ENCODE measurements at regions not wholly inside any gene's neighbourhood (a gene's known extent, or its start where the extent isn't known, plus 50 kb on each side); places are given as distances from the start of the nearest gene placed in this dataset.

DNA sequence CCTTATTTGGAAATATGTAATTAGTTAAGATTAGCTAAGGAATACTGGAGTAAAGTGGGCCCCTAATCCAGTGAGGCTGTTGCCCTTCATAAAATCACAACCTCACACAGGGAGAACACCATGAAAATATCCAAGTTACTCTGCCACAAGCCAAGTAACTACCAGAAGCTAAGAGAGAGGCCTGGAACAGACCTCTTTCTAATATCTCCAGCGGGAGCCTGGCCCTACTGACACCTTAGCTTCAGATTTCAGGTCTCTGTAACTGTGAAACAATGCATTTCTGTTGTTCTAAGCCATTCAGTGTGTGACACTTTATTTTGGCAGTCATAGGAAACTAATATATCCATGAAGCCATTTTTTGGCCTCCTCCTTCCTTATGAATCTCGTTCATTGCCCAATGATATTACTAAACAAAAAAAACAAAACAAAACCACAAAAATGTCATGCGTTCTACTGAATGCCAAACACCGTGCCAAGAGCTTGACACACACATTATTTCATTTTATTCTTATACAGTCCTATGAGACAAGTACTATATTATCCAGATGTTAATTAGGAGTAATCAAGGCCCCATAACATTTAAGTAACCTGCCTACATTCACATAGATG lies 699.0 kb downstream of the MAT2B start:
- H3K27ac ChIP-seq: no peak overlapping the region

DNA sequence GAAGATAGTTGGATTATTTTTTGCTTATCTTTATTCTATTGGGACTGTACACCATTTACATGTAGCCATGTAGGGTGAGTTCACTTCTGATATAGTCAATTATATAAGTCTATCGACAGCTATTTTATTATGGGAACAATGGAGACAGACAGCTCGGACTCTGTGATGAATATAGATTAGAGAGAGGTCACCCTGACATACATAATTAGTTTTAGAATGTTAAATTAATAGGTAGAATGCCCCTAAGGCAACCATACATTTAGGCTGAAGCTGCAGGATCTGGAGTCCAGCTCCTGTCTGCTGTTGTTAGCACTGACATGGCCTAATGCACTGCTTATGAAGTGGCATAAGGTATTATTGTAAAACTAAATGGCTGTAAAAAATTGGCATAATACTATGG lies 700.8 kb downstream of the MAT2B start:
- TF ChIP-seq, protein P1, sequence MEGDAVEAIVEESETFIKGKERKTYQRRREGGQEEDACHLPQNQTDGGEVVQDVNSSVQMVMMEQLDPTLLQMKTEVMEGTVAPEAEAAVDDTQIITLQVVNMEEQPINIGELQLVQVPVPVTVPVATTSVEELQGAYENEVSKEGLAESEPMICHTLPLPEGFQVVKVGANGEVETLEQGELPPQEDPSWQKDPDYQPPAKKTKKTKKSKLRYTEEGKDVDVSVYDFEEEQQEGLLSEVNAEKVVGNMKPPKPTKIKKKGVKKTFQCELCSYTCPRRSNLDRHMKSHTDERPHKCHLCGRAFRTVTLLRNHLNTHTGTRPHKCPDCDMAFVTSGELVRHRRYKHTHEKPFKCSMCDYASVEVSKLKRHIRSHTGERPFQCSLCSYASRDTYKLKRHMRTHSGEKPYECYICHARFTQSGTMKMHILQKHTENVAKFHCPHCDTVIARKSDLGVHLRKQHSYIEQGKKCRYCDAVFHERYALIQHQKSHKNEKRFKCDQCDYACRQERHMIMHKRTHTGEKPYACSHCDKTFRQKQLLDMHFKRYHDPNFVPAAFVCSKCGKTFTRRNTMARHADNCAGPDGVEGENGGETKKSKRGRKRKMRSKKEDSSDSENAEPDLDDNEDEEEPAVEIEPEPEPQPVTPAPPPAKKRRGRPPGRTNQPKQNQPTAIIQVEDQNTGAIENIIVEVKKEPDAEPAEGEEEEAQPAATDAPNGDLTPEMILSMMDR (conservative IDR thresholded peaks at IDR 0.05): no peak
- H3K27ac ChIP-seq: no peak overlapping the region

More for the DNA sequence above, 699.0 kb downstream of the MAT2B start:
- TF ChIP-seq, protein P1 (conservative IDR thresholded peaks at IDR 0.05): no peak

DNA sequence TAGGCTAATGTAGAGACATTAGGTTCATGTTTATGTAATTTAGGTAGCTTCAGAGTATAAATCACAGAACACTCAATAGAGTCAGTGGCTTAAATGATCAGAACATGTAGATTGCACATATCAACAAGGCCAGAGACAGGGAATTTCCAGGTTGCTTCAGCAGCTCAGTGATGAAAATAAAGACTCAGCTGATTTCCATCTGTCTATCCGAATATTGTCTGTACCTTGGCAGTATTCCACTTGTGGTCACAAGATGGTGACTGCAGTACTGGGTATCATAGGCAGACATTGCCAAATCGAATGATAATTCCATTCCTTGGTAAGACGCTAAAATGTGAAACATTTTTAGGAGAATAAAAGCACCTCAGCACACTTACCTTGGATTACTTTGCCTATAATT lies 702.2 kb downstream of the MAT2B start:
- TF ChIP-seq, protein P1 (conservative IDR thresholded peaks at IDR 0.05): no peak

DNA sequence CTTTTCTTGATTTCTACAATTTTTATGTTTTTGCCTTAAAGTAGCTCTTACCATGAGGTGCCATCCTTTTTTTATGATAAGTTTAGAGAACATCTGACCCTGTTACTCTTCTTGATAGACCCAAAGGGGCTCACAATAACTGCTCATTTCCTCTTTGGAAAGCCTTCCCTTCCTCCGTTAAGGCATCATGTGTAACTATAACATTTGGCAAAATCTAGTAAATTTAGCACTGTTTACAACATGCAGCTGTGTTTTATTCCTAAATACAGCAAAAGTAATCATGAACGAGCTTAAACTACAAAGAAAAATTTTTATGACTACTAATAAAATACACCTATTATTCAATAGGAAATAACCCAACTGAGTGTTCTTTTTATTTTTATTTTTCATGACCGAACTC lies 705.1 kb downstream of the MAT2B start:
- no peak overlapping the region for H3K27ac ChIP-seq
- TF ChIP-seq, protein P1 (conservative IDR thresholded peaks at IDR 0.05): no peak

More for the DNA sequence above, 702.2 kb downstream of the MAT2B start:
- H3K27ac ChIP-seq: no peak overlapping the region

DNA sequence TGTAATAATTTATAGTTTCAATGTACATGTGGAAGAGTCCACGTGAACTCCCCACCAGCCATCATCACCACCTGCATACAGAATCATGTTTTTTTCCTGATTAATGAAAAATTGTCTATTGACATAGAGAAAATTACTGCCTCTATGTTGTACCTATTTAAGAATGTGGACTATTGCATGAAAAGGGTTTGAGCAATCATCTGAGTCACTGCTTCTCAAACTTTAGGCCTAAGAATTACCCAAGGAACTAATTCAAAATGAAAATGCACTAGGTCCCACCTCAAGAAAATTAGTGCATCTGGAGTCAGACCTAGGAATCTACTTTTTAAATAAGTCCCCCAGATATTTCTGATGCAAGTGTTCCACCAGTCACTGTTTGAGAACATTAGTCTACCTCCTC lies 709.3 kb downstream of the MAT2B start:
- TF ChIP-seq, protein P1 (conservative IDR thresholded peaks at IDR 0.05): no peak

DNA sequence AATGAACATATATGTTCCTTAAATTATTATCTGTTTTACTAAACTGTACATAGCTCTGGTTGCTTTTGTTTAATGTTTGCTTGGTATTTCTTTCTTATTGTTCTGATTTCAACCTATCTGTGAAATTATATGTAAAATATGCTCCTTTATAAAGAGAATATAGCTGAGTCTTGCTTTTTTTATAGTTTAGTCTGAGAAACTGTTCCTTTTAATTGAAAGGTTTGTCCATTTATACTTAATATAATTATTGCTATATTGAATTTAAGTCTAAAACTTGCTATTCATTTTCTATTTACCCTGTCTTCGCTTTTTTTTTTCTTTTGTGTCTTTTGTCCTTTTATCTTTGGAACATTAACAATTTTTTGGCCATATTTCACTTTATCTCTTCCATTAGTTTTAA lies 712.0 kb downstream of the MAT2B start:
- H3K27ac ChIP-seq: no peak overlapping the region
- TF ChIP-seq, protein P1 (conservative IDR thresholded peaks at IDR 0.05): no peak

More for the DNA sequence above, 709.3 kb downstream of the MAT2B start:
- no peak overlapping the region for H3K27ac ChIP-seq

DNA sequence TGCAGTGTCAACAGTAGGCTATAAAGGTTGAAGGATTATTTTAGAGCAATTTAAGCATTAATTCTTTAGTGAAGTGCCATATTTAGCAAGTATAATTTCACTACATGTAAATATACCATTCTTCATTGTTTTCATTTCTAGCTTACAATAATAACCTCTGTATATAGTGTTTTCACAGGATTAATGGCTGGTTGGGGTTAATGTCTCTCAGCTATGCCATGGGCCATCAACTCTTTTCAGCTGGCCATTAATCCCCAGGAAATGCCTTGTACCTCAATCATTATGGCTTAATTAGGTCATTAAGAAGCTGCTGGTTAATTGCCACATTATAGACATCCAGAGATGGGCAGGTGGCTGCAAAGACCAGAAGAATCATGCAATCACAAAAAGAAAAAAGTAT lies 715.1 kb downstream of the MAT2B start:
- TF ChIP-seq, protein P1 (conservative IDR thresholded peaks at IDR 0.05): no peak
- no peak overlapping the region for H3K27ac ChIP-seq
